ENCODE measurements at regions not wholly inside any gene's neighbourhood (a gene's known extent, or its start where the extent isn't known, plus 50 kb on each side); places are given as distances from the start of the nearest gene placed in this dataset.

- Histone ChIP-seq H3K4me2 (ENCODE audit: low read length) (no peak overlapping the region), H3K36me3 (ENCODE audit: control insufficient read depth, insufficient read depth, low read length) (no peaks in the 10 kb centered on the region), H3K27me3 (ENCODE audit: control insufficient read depth, insufficient read depth, low read length) (no peaks in the 10 kb centered on the region), H3K79me2 (no peaks in the 10 kb centered on the region), H3K27ac (no peak overlapping the region), H3K9me3 (ENCODE audit: control insufficient read depth, low read length) (no peaks in the 10 kb centered on the region), H3K9ac (no peak overlapping the region), H2AFZ (no peak overlapping the region), H3K4me3 (ENCODE audit: low read depth, low read length) (no peak overlapping the region), H3K4me1 (no peaks in the 10 kb centered on the region)
- no peak for TF ChIP-seq CTCF (IDR thresholded peaks at IDR 0.05)
Observed at GRCh38 chr9:87097238-87097637, 149.9 kb upstream of the GAS1 start.

DNA sequence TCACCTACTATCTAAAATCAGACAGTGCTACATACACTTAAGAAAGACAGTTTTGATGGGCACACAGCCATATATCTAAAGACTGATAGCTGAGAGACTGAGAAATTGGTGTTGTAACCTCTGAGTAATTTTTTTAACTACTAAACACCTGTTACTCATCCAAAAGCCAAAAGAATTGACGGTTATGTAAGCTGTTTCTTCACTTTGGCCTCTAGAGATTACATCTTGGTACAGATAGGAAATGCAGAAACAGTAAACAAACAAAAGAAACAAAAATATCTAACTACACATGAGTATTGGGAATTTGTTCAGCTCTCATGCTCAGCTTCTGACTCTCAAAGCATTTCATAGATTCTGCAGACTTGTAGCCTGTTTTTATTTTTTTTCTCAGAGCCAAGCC lies 152.1 kb upstream of the GAS1 start:
- Histone ChIP-seq H3K4me1 (no peaks in the 10 kb centered on the region), H3K9ac (no peak overlapping the region), H3K4me3 (ENCODE audit: low read depth, low read length) (no peak overlapping the region), H3K36me3 (ENCODE audit: control insufficient read depth, insufficient read depth, low read length) (no peaks in the 10 kb centered on the region), H3K27me3 (ENCODE audit: control insufficient read depth, insufficient read depth, low read length) (no peaks in the 10 kb centered on the region), H3K9me3 (ENCODE audit: control insufficient read depth, low read length) (no peaks in the 10 kb centered on the region), H3K4me2 (ENCODE audit: low read length) (no peak overlapping the region), H3K79me2 (no peaks in the 10 kb centered on the region), H3K27ac (no peak overlapping the region), H2AFZ (no peak overlapping the region)
- TF ChIP-seq CTCF (IDR thresholded peaks at IDR 0.05), result no peak

GRCh38 chr9:87100001-87100400 lies 152.7 kb upstream of the GAS1 start:
- H3K9me3 ChIP-seq (ENCODE audit: control insufficient read depth, low read length), result no peaks in the 10 kb centered on the region
- H3K4me3 ChIP-seq (ENCODE audit: low read depth, low read length), result no peak overlapping the region
- H3K4me2 ChIP-seq (ENCODE audit: low read length), result no peak overlapping the region
- no peak overlapping the region for H3K27ac ChIP-seq
- H3K4me1 ChIP-seq, result no peaks in the 10 kb centered on the region
- H3K27me3 ChIP-seq (ENCODE audit: control insufficient read depth, insufficient read depth, low read length), result no peaks in the 10 kb centered on the region
- no peak overlapping the region for H3K9ac ChIP-seq
- no peak overlapping the region for H2AFZ ChIP-seq
- H3K36me3 ChIP-seq (ENCODE audit: control insufficient read depth, insufficient read depth, low read length), result no peaks in the 10 kb centered on the region
- no peaks in the 10 kb centered on the region for H3K79me2 ChIP-seq
- no peak for TF ChIP-seq CTCF (IDR thresholded peaks at IDR 0.05)

DNA sequence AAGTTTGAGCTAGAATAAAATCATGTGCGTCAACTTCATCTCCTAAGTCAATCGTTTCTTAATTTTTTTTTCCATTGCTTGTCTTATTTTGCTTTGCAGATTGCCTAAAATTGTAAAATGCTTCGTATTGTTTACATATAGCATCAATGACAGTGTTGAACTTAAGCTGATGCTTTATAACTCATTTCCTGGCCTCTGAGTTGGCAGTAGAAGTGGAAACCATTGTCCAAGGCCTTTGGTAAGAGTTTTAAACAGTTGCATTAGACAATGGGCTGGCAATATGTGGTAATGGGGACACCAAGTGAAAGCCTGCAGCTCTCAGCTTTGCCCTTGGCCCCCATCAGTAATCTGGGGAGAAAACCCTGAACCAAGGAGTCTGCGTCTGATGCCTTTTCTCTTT lies 154.8 kb upstream of the GAS1 start:
- TF ChIP-seq CTCF (IDR thresholded peaks at IDR 0.05), result no peak
- H3K27me3 ChIP-seq (ENCODE audit: control insufficient read depth, insufficient read depth, low read length), result no peaks in the 10 kb centered on the region

DNA sequence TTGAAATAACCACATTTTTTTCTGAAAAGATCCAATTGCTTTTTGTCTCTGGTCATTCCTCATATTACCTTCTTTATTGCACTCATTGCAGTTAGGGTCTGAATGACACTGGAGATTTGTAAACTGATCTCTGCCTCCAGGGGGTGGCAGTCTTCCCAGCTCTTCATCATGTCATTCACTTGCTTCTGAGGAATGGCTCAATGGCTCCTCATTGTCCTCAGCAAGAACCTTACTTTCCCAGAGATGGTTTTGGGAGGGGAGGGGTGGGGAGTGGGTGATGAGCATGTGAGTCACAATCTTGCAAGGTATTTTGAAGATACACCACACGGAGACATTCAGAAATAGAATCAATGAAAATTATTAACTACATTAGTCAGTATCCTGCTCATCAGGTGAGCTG lies 159.8 kb upstream of the GAS1 start:
- H3K79me2 ChIP-seq, result no peaks in the 10 kb centered on the region
- H3K27ac ChIP-seq, result no peak overlapping the region
- no peaks in the 10 kb centered on the region for H3K27me3 ChIP-seq (ENCODE audit: control insufficient read depth, insufficient read depth, low read length)
- no peak overlapping the region for H3K4me3 ChIP-seq (ENCODE audit: low read depth, low read length)
- no peaks in the 10 kb centered on the region for H3K36me3 ChIP-seq (ENCODE audit: control insufficient read depth, insufficient read depth, low read length)
- H2AFZ ChIP-seq, result no peak overlapping the region
- TF ChIP-seq CTCF (IDR thresholded peaks at IDR 0.05), result no peak
- no peaks in the 10 kb centered on the region for H3K4me1 ChIP-seq
- no peak overlapping the region for H3K4me2 ChIP-seq (ENCODE audit: low read length)
- no peaks in the 10 kb centered on the region for H3K9me3 ChIP-seq (ENCODE audit: control insufficient read depth, low read length)
- H3K9ac ChIP-seq, result no peak overlapping the region

More for the DNA sequence above, 154.8 kb upstream of the GAS1 start:
- Histone ChIP-seq H3K4me1 (no peaks in the 10 kb centered on the region), H3K27ac (no peak overlapping the region), H3K9ac (no peak overlapping the region), H2AFZ (no peak overlapping the region), H3K9me3 (ENCODE audit: control insufficient read depth, low read length) (no peaks in the 10 kb centered on the region), H3K79me2 (no peaks in the 10 kb centered on the region), H3K4me2 (ENCODE audit: low read length) (no peak overlapping the region), H3K36me3 (ENCODE audit: control insufficient read depth, insufficient read depth, low read length) (no peaks in the 10 kb centered on the region), H3K4me3 (ENCODE audit: low read depth, low read length) (no peak overlapping the region)
